Fibroblast of skin of back (primary cell): ENCODE measurements at regions not wholly inside any gene's neighbourhood (a gene's known extent, or its start where the extent isn't known, plus 50 kb on each side); places are given as distances from the start of the nearest gene placed in this dataset.

Source experiments
- DNase-seq: peaks from one replicate; pipeline ENCODE4 v3.0.0-alpha.2; 2013

GRCh38 chr14:97603201-97603600 is 806.0 kb downstream of the VRK1 start:
- DNase-seq = no peak

GRCh38 chr14:97604731-97605130 is 807.5 kb downstream of the VRK1 start:
- DNase-seq = no peak

DNA sequence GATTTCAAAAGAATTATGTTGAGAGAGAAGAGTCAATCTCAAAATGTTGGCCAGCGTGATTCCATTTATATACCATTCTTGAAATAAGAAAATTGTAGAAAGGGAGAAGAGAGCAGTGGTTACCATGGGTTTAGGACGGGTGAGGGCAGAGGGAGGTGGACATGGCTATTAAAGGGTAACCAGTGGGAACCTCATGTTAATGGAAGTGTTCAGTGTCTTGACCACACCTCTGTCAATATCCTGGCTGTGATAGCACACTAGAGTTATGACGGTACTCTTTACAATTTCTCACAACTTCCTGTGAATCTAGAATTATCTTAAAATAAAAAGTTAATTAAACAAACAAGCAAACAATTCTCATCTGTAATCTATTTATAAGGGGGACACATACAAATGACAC is 821.2 kb downstream of the VRK1 start:
- no peak for DNase-seq

- no peak for DNase-seq
Measured at GRCh38 chr14:97618917-97619690, 821.9 kb downstream of the VRK1 start.

DNA sequence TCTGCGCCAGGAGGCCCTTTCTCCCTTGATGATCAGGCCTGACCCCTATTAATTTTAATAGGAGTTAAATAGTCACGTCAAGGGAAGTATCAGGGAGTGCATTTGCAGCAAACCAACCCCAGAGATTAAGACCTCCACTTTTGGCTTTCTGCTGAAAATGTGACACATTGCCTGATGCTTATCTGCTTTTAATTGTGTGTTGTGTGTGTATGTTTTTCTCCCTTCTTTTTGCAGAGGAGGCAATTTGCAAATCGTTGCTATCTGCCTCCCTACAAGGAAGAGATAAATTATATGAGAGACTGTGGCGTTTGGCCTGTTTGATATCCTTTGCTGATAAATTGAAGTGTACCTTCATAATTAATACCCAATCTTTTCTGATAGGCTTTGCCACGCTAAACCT is 822.9 kb downstream of the VRK1 start:
- no peak for DNase-seq

- no peak for DNase-seq
Measured at GRCh38 chr14:97624985-97625384, 827.8 kb downstream of the VRK1 start.

DNA sequence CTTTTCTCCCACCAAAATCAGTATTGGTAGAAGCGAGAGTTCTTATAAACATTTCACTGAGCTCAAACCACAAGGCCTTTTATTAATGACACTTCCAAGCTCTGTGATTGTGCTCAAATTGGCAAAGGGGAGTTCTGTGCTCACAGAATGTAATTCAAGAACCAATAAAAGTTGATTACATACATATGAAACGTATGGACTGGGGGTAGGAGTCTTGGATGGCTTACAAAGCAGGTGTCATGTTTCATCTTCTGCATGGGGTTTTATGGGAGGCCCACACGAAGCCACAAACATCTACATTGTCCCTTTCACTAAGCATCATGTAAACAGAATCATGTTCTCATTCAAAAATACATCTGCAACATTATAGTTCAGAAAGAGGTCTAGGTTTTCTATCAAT is 828.3 kb downstream of the VRK1 start:
- no peak for DNase-seq

GRCh38 chr14:97626088-97626487 is 828.9 kb downstream of the VRK1 start:
- DNase-seq = no peak

DNA sequence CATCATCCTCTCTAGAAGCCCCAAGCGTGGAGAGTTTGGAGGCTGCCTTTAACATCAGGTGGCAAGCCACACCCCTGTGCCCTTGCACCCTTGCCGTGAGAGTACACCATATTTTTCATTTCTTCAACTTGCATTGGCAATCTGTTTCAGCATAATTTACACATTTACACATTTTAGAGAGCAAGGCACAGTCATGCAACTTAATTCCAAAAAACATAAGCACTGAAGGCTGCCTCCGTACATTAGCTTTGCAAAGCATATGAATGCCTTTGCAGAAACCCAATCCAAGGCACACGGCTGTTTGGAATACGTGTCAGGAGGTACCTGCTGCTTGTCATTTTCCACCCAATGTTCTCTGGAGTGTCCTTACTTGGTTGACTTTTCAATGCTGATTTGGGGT is 833.1 kb downstream of the VRK1 start:
- DNase-seq = no peak

DNA sequence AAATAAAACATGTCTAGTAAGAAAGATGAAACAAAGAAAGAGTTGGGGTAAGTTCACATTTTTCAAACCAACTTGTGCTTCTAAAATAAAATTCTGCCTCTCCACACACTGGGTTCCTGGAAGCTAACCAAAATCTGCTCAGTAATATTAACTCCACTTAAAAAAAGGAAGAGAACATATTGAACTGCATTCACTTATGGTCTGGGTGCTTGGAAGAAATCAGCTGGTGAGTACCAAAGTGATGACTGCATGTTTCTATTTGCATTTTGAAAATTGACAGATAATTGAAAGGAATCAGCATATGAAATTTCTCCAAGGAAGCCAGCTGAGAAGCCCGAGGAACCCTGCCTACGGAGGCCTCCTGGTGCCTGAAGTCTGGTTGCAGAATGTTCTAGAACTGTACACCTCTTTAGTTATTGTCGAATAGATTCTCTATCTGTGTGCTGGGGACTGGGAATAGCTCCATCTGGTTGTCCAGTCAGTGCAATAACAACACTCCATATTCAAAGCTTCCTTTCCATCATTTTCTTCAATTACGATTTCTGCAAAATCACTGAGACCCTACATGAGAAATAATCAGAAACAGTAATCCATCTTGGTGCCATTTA is 836.1 kb downstream of the VRK1 start:
- no peak for DNase-seq

DNA sequence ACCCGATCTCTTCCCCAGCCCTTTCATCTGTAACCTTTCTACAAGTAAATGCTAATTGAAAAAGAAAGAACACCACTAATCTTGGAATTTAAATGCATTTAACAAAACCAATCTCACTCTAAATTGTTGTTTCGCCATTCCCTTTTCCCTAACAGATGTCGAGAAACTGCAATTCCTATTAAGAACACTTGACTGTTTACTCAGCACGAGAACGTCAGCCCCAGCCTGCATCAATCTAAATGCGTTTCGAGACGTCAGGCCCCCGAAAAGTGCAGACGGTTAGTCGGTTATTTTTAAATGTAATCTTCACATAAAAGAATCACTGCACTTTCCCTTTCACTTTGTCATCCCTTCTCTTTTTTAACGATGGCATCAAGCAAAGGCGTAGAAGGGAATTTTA is 837.6 kb downstream of the VRK1 start:
- DNase-seq = no peak

- no peak for DNase-seq
Measured at GRCh38 chr14:97638864-97639263, 841.7 kb downstream of the VRK1 start.

DNA sequence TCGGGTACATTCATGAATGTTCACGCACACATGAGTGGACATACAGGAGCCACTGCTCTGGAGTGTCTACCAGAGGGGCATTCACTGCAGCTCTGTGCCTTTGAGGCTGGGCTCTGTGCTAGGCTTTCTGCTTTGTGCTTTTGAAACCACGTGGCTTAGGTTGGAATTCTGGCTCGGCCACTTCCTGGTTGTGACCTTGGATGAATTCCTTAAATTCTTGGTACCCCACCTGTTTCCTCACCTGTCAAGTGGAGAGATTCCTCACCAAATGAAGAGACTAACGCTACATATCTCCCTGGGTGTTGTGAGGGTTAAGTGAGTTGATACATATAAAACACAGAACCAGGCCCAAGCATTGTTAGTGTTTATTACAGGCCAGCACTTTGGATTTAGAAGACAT is 842.8 kb downstream of the VRK1 start:
- DNase-seq = no peak

GRCh38 chr14:97641827-97642226 is 844.6 kb downstream of the VRK1 start:
- DNase-seq = no peak

DNA sequence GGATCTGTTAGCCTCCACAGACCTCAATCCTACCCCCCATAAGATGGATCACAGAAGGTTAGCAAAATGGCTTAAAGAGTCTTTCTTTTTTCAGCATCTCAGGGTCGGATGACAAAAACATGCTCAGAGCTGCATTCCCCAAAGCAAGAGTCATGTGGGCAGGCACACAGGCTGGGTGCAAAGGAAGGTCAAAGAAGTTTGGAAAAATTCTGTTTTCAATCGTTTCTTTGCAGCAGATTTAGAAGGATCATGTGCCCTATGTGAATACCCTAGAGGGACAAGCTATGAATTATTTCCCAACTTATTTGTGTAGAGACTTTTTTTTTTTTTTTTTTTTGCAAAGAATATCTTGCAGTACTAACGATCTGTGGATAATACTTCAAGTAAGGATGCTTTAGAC is 845.4 kb downstream of the VRK1 start:
- peak; percentile 2 for DNase-seq

DNA sequence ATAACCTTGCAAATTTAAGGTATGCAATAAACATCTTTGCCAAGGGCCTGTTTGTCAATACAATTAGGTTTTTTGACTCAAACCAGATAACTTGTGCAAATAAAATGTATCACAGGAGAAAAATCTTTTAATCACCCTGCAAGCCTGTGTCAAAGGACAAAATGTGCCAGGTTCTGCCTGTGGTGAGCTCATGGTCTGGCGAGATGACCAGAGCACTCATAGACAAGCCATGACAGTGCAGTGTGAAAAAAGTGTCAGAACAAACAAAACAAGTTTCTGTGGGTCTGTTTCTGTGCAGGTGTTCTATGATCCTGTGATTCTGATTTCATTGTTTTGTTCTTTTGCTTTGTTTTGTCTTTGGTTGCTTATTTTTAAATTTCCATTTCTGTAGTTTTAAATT is 847.2 kb downstream of the VRK1 start:
- DNase-seq = no peak

DNA sequence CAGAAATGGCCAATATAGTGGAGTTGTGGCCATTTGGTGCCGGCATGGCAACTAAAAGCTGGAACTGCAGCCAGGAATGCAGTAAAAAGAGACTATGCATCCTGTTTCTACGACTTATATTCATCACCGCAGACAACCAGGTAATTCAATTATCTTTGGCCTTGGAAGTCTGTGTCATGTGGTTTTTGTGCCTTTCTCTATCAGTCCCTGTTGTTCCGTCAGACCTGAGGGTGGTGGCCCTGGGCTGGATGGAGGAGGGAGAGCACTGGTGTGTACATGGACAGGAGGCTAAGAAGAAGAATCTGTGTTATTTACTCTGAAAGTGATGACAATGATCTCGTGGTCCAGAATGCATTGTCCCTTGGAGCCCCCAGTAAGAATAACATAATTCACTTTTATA is 852.6 kb downstream of the VRK1 start:
- DNase-seq = no peak

DNA sequence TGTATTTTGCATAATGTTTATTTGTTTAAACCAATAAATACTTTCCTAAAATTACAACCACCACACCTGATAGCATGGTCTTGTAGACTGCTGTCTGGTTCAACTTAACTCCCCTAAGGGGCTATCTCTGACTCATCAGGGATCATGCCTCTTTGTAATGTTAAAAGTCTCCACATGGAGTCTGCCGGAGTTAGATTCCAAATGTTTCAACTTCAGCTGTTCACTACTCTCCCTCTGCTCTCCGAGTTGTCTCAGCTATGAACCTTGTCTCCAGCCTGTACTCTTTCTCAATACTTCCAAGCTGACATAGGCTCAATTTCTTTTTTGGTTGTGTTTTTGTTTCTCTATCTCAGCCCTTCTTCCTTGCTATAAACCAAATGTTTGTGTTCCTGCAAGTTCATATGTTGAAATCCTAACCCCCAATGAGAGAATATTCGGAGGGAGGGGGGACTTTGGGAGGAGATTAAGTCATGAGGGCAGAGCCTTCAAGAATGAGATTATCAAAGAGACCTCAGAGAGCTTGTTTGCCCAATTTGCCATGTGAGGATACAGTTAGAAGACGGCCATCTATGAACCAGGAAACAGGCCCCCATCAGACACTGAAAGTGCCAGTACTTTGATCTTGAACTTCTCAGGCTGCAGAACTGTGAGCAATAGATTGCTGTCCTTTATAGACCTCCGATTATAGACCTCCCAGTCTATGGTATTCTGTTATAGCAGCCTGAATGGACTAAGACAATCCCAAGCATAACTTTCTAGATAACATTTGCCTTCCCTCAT is 858.2 kb downstream of the VRK1 start:
- DNase-seq = peak; percentile 2

DNA sequence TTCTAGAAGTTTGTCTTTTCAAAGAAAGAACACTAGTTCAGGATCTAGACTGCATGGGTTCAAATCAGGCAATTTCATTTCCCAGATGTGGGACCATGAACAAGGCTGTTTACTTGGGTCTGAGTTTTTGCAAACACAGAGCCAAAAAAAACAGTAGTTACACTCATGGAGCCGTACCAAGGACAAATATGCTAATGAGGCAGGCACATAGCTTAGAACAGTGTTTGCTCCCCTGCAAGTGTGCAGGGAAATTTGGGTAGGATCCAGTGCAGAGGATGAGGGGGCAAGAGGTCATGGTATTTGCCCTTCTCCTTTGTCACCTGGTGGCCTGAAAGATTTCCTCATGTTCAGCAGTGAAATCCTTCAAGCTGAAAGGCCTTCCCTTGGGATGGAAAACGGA is 860.4 kb downstream of the VRK1 start:
- DNase-seq = no peak

- peak; percentile 51 for DNase-seq
Measured at GRCh38 chr14:97687944-97688630, 890.9 kb downstream of the VRK1 start.

DNA sequence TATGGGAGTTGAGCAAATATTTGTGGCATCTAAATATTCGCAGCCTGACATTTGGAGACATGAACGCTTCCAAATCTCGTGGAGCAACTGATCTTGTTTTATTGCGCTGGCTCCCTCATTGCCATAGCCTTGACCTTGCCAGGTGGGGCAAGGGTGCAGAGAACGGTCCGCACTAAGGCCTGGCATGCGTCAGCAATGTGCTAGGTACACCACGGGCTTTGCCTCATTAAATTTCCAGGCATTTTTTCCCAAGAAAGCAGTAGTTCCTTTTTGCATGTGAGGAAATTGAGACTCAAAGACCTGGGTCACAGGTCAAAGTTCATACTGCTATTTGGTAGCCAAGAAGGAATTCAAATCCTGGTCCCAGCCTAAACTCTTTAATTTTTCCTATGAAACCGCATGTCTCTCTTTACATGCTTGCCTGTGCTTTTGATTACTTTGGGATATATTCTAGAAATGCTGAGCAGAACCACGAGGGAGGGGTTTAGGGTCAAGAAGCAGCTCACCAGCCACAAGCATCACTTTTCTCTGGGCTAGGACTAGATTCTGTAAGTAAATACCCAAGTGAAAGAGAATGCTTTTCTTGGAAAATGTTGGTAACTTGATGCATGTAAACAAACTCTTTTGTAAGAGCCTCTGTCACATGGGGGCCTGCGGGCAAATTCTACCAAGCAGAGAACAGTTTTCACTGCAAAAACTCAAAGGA is 891.6 kb downstream of the VRK1 start:
- DNase-seq = no peak

GRCh38 chr14:97692084-97692483 is 894.9 kb downstream of the VRK1 start:
- no peak for DNase-seq
